NAMALWA (cell line): ENCODE measurements at regions not wholly inside any gene's neighbourhood (a gene's known extent, or its start where the extent isn't known, plus 50 kb on each side); places are given as distances from the start of the nearest gene placed in this dataset.
"Not testable (repeated sequence)": the region's sequence is repeated elsewhere in the genome, so short reads cannot be mapped to it uniquely, and the experiment has no call there.

Experiments used
- DNase-seq: peaks from one replicate; pipeline ENCODE4 v3.0.0-alpha.2; 2015; ENCODE audit warnings: low spot score

- no peak for DNase-seq
Observed at GRCh38 chr5:118468085-118468484, 520.3 kb downstream of the DTWD2 start.

- no peak for DNase-seq
Observed at GRCh38 chr5:118467103-118467502, 521.2 kb downstream of the DTWD2 start.

- no peak for DNase-seq
Observed at GRCh38 chr5:118466418-118466817, 521.9 kb downstream of the DTWD2 start.

GRCh38 chr5:118462276-118462675 is 526.1 kb downstream of the DTWD2 start:
- not testable (repeated sequence) for DNase-seq

GRCh38 chr5:118461436-118461835 is 526.9 kb downstream of the DTWD2 start:
- no peak for DNase-seq

- DNase-seq = no peak
Observed at GRCh38 chr5:118459490-118459889, 528.9 kb downstream of the DTWD2 start.

GRCh38 chr5:118456085-118456484 is 532.3 kb downstream of the DTWD2 start:
- DNase-seq = no peak

GRCh38 chr5:118451697-118452247 is 536.6 kb downstream of the DTWD2 start:
- DNase-seq = no peak

GRCh38 chr5:118450554-118451332 is 537.6 kb downstream of the DTWD2 start:
- no peak for DNase-seq

GRCh38 chr5:118447350-118447749 is 541.0 kb downstream of the DTWD2 start:
- DNase-seq = no peak

- no peak for DNase-seq
Observed at GRCh38 chr5:118441956-118442355, 546.4 kb downstream of the DTWD2 start.

GRCh38 chr5:118441034-118441433 is 547.3 kb downstream of the DTWD2 start:
- no peak for DNase-seq

GRCh38 chr5:118440496-118440895 is 547.9 kb downstream of the DTWD2 start:
- DNase-seq = no peak

GRCh38 chr5:118439831-118440230 is 548.5 kb downstream of the DTWD2 start:
- no peak for DNase-seq

GRCh38 chr5:118435131-118435530 is 553.2 kb downstream of the DTWD2 start:
- DNase-seq = no peak

GRCh38 chr5:118434522-118434921 is 553.8 kb downstream of the DTWD2 start:
- no peak for DNase-seq

- no peak for DNase-seq
Observed at GRCh38 chr5:118430076-118430475, 558.3 kb downstream of the DTWD2 start.

GRCh38 chr5:118407958-118408357 is 580.4 kb downstream of the DTWD2 start:
- no peak for DNase-seq

- DNase-seq = no peak
Observed at GRCh38 chr5:118405650-118406061, 582.7 kb downstream of the DTWD2 start.

- DNase-seq = no peak
Observed at GRCh38 chr5:118397236-118397635, 591.1 kb downstream of the DTWD2 start.

- DNase-seq = no peak
Observed at GRCh38 chr5:118392491-118392890, 595.9 kb downstream of the DTWD2 start.

- DNase-seq = not testable (repeated sequence)
Observed at GRCh38 chr5:118382931-118383330, 605.4 kb downstream of the DTWD2 start.

- no peak for DNase-seq
Observed at GRCh38 chr5:118379470-118379869, 608.9 kb downstream of the DTWD2 start.

- DNase-seq = no peak
Observed at GRCh38 chr5:118378959-118379358, 609.4 kb downstream of the DTWD2 start.
